Natural killer cell (primary cell): ENCODE measurements at regions not wholly inside any gene's neighbourhood (a gene's known extent, or its start where the extent isn't known, plus 50 kb on each side); places are given as distances from the start of the nearest gene placed in this dataset.

Source experiments
- ATAC-seq, 3 donors: fragments of 150-1000 bp in 2 of 3; fragments of 200-7000 bp in 1 of 3; cut with Tn5 transposase; 1 replicate in 1 of 3; 2 replicates in 2 of 3; pipeline ENCODE4 v1.10.0; 2021; ENCODE audit warnings: mild to moderate bottlenecking in 2 of 3, moderate library complexity in 2 of 3
- DNase-seq, 2 donors: peaks; one replicate each; pipeline versions ENCODE4 v3.0.0 to v3.0.0-alpha.2; 2013 to 2021; ENCODE audit warnings: mixed read lengths in 1 of 2
- H3K27ac ChIP-seq: one replicate; pipeline ENCODE4 v1.5.1; 2013; ENCODE audit warnings: mild to moderate bottlenecking, low read length
- H3K27me3 ChIP-seq: one replicate; pipeline ENCODE4 v1.6.1; 2013; ENCODE audit warnings: low read length; ENCODE audit not compliant: control insufficient read depth, insufficient read depth
- H3K36me3 ChIP-seq: one replicate; pipeline ENCODE4 v1.6.1; 2013; ENCODE audit warnings: low read length; ENCODE audit not compliant: control insufficient read depth, insufficient read depth
- H3K4me1 ChIP-seq: one replicate; pipeline ENCODE4 v1.6.1; 2013; ENCODE audit warnings: low read length; ENCODE audit not compliant: control insufficient read depth, insufficient read depth
- H3K4me3 ChIP-seq: one replicate; pipeline ENCODE4 v1.5.1; 2013; ENCODE audit warnings: low read length
- H3K9me3 ChIP-seq: one replicate; pipeline ENCODE4 v1.6.1; 2013; ENCODE audit warnings: low read length; ENCODE audit not compliant: control insufficient read depth, insufficient read depth
- H3K27ac Mint-ChIP-seq, 2 donors: one replicate each; pipeline ENCODE4 v1.8.0; 2022; ENCODE audit warnings: mild to moderate bottlenecking in 2 of 2, mixed read lengths in 2 of 2, moderate library complexity in 1 of 2
- H3K27me3 Mint-ChIP-seq, 2 donors: one replicate each; pipeline ENCODE4 v1.8.0; 2022; ENCODE audit warnings: low read depth in 2 of 2, mixed read lengths in 2 of 2
- H3K36me3 Mint-ChIP-seq: one replicate; pipeline ENCODE4 v1.8.0; 2022; ENCODE audit warnings: mixed read lengths
- H3K4me1 Mint-ChIP-seq, 2 donors: one replicate each; pipeline ENCODE4 v1.8.0; 2022; ENCODE audit warnings: mixed read lengths in 2 of 2
- H3K4me3 Mint-ChIP-seq: one replicate; pipeline ENCODE4 v1.8.0; 2022; ENCODE audit warnings: mild to moderate bottlenecking, moderate library complexity, mixed read lengths
- H3K9me3 Mint-ChIP-seq, 2 donors: one replicate each; pipeline ENCODE4 v1.8.0; 2022; ENCODE audit warnings: mixed read lengths in 2 of 2
- CTCF ChIP-seq: fragments of 200-600 bp; IDR thresholded peaks from one replicate; pipeline ENCODE4 v1.8.0; 2022; ENCODE audit warnings: antibody characterized with exemption
- WGBS: methylation state at CpG from one replicate; pipeline ENCODE4 v1.1.7; 2013; ENCODE audit warnings: missing lambda C conversion rate; ENCODE audit not compliant: insufficient coverage; 5-methylcytosine and 5-hydroxymethylcytosine counted together
- intact Hi-C: fragments of 100-400 bp; cut with micrococcal nuclease; formaldehyde crosslinking; loops from one replicate; pipeline ENCODE4 v1.14.2; 2022

DNA sequence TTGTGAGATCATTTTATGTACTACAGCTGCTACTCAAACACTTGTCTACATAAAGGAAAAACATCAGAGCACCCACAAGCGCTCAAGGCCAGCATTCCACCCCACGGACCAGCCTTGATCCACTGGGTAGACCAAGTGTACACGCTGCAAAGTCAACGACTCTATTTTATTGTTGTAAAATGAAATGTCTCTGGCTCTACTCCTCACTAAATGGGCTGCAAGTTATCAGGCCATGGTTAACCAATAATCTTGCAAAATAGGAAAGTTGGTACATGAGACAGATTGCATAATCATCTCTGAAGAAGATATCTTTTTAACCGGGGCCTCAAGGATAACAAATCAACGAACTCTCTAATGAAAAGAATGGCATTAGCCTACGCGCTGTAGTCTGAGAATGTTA, 69.9 kb upstream of the FOXN3 start:
- H3K4me3 ChIP-seq = no peak overlapping the region
- WGBS = 96% methylated on average over 8 of the region's 8 CpGs
- ATAC-seq (peak in 1 of 3 donors; percentile 64), DNase-seq (no peak)
- TF ChIP-seq CTCF = no peak
- no peak overlapping the region for H3K27ac ChIP-seq
- intact Hi-C loops = no loop called here
- no peaks in the 10 kb centered on the region for H3K36me3 Mint-ChIP-seq
- H3K4me1 ChIP-seq = peaks cover 15% of the 10 kb centered on the region
- H3K4me3 Mint-ChIP-seq = no peak overlapping the region
- no peaks in the 10 kb centered on the region for H3K9me3 Mint-ChIP-seq
- H3K4me1 Mint-ChIP-seq = peaks cover 33 to 49% of the 10 kb centered on the region in 2 donors
- no peaks in the 10 kb centered on the region for H3K36me3 ChIP-seq
- H3K27me3 Mint-ChIP-seq = no peaks in the 10 kb centered on the region
- peak overlapping the region in 1 of 2 donors; percentile 1 for H3K27ac Mint-ChIP-seq
- no peaks in the 10 kb centered on the region for H3K9me3 ChIP-seq
- H3K27me3 ChIP-seq = no peaks in the 10 kb centered on the region

DNA sequence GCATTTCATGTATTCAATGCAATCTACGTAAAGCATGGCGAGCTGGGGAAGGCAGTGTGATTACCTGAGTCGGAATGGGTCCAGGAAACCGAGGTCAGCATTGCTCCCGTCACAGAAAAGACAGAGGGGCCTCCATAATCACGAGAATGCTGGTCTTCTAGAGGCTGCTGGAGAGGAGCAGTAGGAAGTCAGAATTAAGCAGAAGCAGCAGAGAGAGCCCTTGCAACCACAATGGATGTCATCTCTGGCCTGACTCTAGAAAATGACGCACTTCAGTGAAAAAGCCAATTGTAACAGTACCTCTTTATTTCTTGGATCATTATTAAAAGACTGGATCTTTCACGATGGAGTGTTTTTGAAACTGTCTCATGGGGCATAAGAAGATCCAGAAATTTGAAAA, 69.5 kb upstream of the FOXN3 start:
- Histone ChIP-seq H3K9me3 (no peaks in the 10 kb centered on the region), H3K4me3 (no peak overlapping the region), H3K4me1 (peaks cover 15% of the 10 kb centered on the region), H3K27ac (no peak overlapping the region), H3K36me3 (no peaks in the 10 kb centered on the region), H3K27me3 (no peaks in the 10 kb centered on the region)
- Mint-ChIP-seq H3K4me3 (no peak overlapping the region), H3K9me3 (no peaks in the 10 kb centered on the region), H3K27me3 (no peaks in the 10 kb centered on the region), H3K27ac (peak overlapping the region in 1 of 2 donors; percentile 1), H3K4me1 (peaks cover 35 to 49% of the 10 kb centered on the region in 2 donors), H3K36me3 (no peaks in the 10 kb centered on the region)
- DNase-seq (no peak), ATAC-seq (peak in 1 of 3 donors; percentile 74)
- 95% methylated on average over 8 of the region's 8 CpGs for WGBS
- TF ChIP-seq CTCF = no peak
- intact Hi-C loops = no loop called here

- Histone ChIP-seq H3K27ac (no peak overlapping the region), H3K36me3 (no peaks in the 10 kb centered on the region), H3K27me3 (no peaks in the 10 kb centered on the region), H3K9me3 (no peaks in the 10 kb centered on the region), H3K4me1 (peaks cover 15% of the 10 kb centered on the region), H3K4me3 (no peak overlapping the region)
- no peak for TF ChIP-seq CTCF
- intact Hi-C loops = no loop called here
- Mint-ChIP-seq H3K27ac (peak overlapping the region; percentile 39 to 78), H3K4me1 (peaks cover 33 to 44% of the 10 kb centered on the region in 2 donors), H3K9me3 (no peaks in the 10 kb centered on the region), H3K36me3 (no peaks in the 10 kb centered on the region), H3K4me3 (no peak overlapping the region), H3K27me3 (no peaks in the 10 kb centered on the region)
- WGBS = 83% methylated on average over 2 of the region's 2 CpGs
- DNase-seq (no peak), ATAC-seq (no peak)
Observed at GRCh38 chr14:89485264-89485663, 68.2 kb upstream of the FOXN3 start.

- intact Hi-C loops = no loop called here
- 91% methylated on average over 8 of the region's 9 CpGs for WGBS
- no peak overlapping the region for H3K4me3 ChIP-seq
Observed at GRCh38 chr14:89484051-89484844, 67.2 kb upstream of the FOXN3 start.

More at GRCh38 chr14:89484051-89484844, 67.2 kb upstream of the FOXN3 start:
- Histone ChIP-seq H3K27me3 (no peaks in the 10 kb centered on the region), H3K4me1 (peaks cover 17% of the 10 kb centered on the region), H3K36me3 (no peaks in the 10 kb centered on the region), H3K27ac (no peak overlapping the region), H3K9me3 (no peaks in the 10 kb centered on the region)
- Mint-ChIP-seq H3K36me3 (no peaks in the 10 kb centered on the region), H3K27me3 (no peaks in the 10 kb centered on the region), H3K9me3 (no peaks in the 10 kb centered on the region), H3K4me1 (peaks cover 37 to 45% of the 10 kb centered on the region in 2 donors), H3K27ac (no peak overlapping the region), H3K4me3 (no peak overlapping the region)
- no peak for DNase-seq
- no peak for TF ChIP-seq CTCF
- ATAC-seq = peak in 1 of 3 donors; percentile 50
